K562 (cell line): ENCODE measurements at regions not wholly inside any gene's neighbourhood (a gene's known extent, or its start where the extent isn't known, plus 50 kb on each side); places are given as distances from the start of the nearest gene placed in this dataset.

ENCODE experiments used
- ATAC-seq: fragments of 200-7000 bp; cut with Tn5 transposase; 3 replicates; pipeline ENCODE4 v1.9.1; 2020; ENCODE audit warnings: moderate library complexity
- BruUV-seq: library from RNA; stranded (reverse); fragments of 400-500 nt; replicated peaks from 2 replicates; lab custom pipeline; 2021; lab: Mats Ljungman, UMichigan
- CTCF ChIA-PET: fragments of 300-600 bp; formaldehyde crosslinking; extraction: SDS; loops from one replicate; lab custom pipeline; 2021; ENCODE audit warnings: low intra/inter-chr PET ratio; lab: Yijun Ruan, JAX
- POLR2A ChIA-PET: fragments of 300-600, 350-650 bp; sonication (Branson Sonifier 250); formaldehyde crosslinking; extraction: SDS; loops from one replicate; lab custom pipeline; 2021; ENCODE audit warnings: antibody characterized with exemption, inconsistent platforms; lab: Yijun Ruan, JAX
- DNase-seq, 4 experiments: peaks; one replicate each; pipeline versions ENCODE4 v3.0.0 to v3.0.0-alpha.2; 2011 to 2018; ENCODE audit warnings: low spot score in 3 of 4, mixed read lengths in 3 of 4; ENCODE audit errors: extremely low read depth in 1 of 4
- FAIRE-seq: peaks from 2 replicates; lab custom pipeline; 2011; peaks lifted over from hg19 to GRCh38; lab: Jason Lieb, UNC
- H2AFZ ChIP-seq: 2 replicates; pipeline ENCODE4 v1.6.0; 2011; ENCODE audit warnings: low read depth, low read length, control low read depth, inconsistent platforms
- H3K27ac ChIP-seq: fragments of 200-600 bp; 3 replicates; pipeline ENCODE4 v1.8.0; 2011; ENCODE audit warnings: low read depth, mild to moderate bottlenecking, control low read depth, inconsistent platforms, low read length, moderate library complexity, mixed read lengths; ENCODE audit errors: extremely low read depth
- H3K27me3 ChIP-seq, 2 experiments: fragments of 300-600 bp in 1 of 2; 2 replicates in 1 of 2; 3 replicates in 1 of 2; pipeline versions ENCODE4 v1.6.0 to v1.8.0; 2011; ENCODE audit warnings: inconsistent platforms in 2 of 2, low read length in 2 of 2, mild to moderate bottlenecking in 1 of 2, mixed read lengths in 1 of 2, moderate library complexity in 1 of 2; ENCODE audit not compliant: control insufficient read depth in 2 of 2, insufficient read depth in 2 of 2
- H3K36me3 ChIP-seq: fragments of 300-600 bp; 3 replicates; pipeline ENCODE4 v1.8.0; 2011; ENCODE audit warnings: mild to moderate bottlenecking, low read length, inconsistent platforms; ENCODE audit not compliant: control insufficient read depth, insufficient read depth
- H3K4me1 ChIP-seq, 2 experiments: fragments of 200-600 bp in 1 of 2; replicated peaks in 1 of 2; 2 replicates in 1 of 2; 3 replicates in 1 of 2; pipeline versions ENCODE4 v1.5.1 to v1.8.0; 2011; ENCODE audit warnings: inconsistent platforms in 2 of 2, low read length in 2 of 2, mild to moderate bottlenecking in 1 of 2, mixed read lengths in 1 of 2, moderate library complexity in 1 of 2; ENCODE audit not compliant: control insufficient read depth in 2 of 2, insufficient read depth in 2 of 2
- H3K4me2 ChIP-seq: 2 replicates; pipeline ENCODE4 v1.6.1; 2011; ENCODE audit warnings: low read length, control low read depth, inconsistent platforms, mixed read lengths; ENCODE audit not compliant: insufficient read depth
- H3K4me3 ChIP-seq: fragments of 200-600 bp; sonication (generic), shearing (Covaris generic); 2 replicates; pipeline ENCODE4 v1.5.1; 2016; ENCODE audit warnings: control low read depth, inconsistent platforms
- H3K79me2 ChIP-seq: fragments of 200-600 bp; 3 replicates; pipeline ENCODE4 v1.8.0; 2011; ENCODE audit warnings: low read length, inconsistent platforms; ENCODE audit not compliant: control insufficient read depth, insufficient read depth
- H3K9ac ChIP-seq, 2 experiments: 2 replicates each; pipeline versions ENCODE4 v1.6.0 to v1.6.1; 2011; ENCODE audit warnings: low read depth in 2 of 2, low read length in 2 of 2, control low read depth in 1 of 2, inconsistent platforms in 1 of 2, mild to moderate bottlenecking in 1 of 2, mixed read lengths in 1 of 2; ENCODE audit not compliant: insufficient read depth in 1 of 2
- H3K9me1 ChIP-seq: one replicate; pipeline ENCODE4 v1.6.0; 2011; ENCODE audit warnings: inconsistent platforms, mild to moderate bottlenecking, low read length, moderate library complexity; ENCODE audit not compliant: control insufficient read depth, insufficient read depth
- H3K9me3 ChIP-seq: replicated peaks from 2 replicates; pipeline ENCODE4 v1.5.1; 2011; ENCODE audit warnings: low read depth, low read length, inconsistent platforms; ENCODE audit not compliant: control insufficient read depth, insufficient read depth
- H4K20me1 ChIP-seq: replicated peaks from 2 replicates; pipeline ENCODE4 v1.6.1; 2011; ENCODE audit warnings: low read length, inconsistent platforms, mixed read lengths; ENCODE audit not compliant: control insufficient read depth, insufficient read depth
- GTF2A2 ChIP-seq: IDR thresholded peaks from 2 replicates; pipeline ENCODE4 v1.6.1; 2016; ENCODE audit warnings: mild to moderate bottlenecking, missing genetic modification characterization, missing compliant biosample characterization
- HNRNPLL ChIP-seq: fragments of 200-400 bp; formaldehyde crosslinking; IDR thresholded peaks from 2 replicates; pipeline ENCODE4 v1.6.1; 2017; ENCODE audit warnings: low read length, low read depth, mild to moderate bottlenecking; ENCODE audit not compliant: poor library complexity, severe bottlenecking
- KLF6 ChIP-seq: fragments of 250-450 bp; sonication (Bioruptor Pico); IDR thresholded peaks from 2 replicates; pipeline ENCODE4 v1.4.0; 2020; ENCODE audit warnings: mild to moderate bottlenecking, moderate library complexity, borderline replicate concordance
- NONO ChIP-seq, 2 experiments: fragments of 200-400 bp in 1 of 2; fragments of 450-650 bp in 1 of 2; formaldehyde crosslinking in 1 of 2; IDR thresholded peaks; 2 replicates each; pipeline ENCODE4 v1.6.1; 2017; ENCODE audit warnings: low read depth in 2 of 2, mild to moderate bottlenecking in 2 of 2, moderate library complexity in 2 of 2, low read length in 1 of 2
- POLR2AphosphoS2 ChIP-seq: IDR thresholded peaks from 2 replicates; pipeline ENCODE4 v1.6.1; 2012; ENCODE audit warnings: low read length, improper control_type of control experiment
- TRIM24 ChIP-seq, 2 experiments: fragments of 450-650 bp; IDR thresholded peaks; 2 replicates each; pipeline ENCODE4 v1.6.1; 2016
- USF1 ChIP-seq: sonication (generic); formaldehyde crosslinking; IDR thresholded peaks from 2 replicates; pipeline ENCODE4 v1.9.0; 2022; ENCODE audit warnings: mild to moderate bottlenecking, missing genetic modification reagents
- XRCC3 ChIP-seq: fragments of 450-650 bp; IDR thresholded peaks from 2 replicates; pipeline ENCODE4 v1.6.1; 2017; ENCODE audit warnings: mild to moderate bottlenecking, moderate library complexity
- ZBTB43 ChIP-seq: sonication (generic); formaldehyde crosslinking; IDR thresholded peaks from 2 replicates; pipeline ENCODE4 v1.8.0; 2023; ENCODE audit warnings: mild to moderate bottlenecking, missing genetic modification reagents
- ZNF780A ChIP-seq: fragments of 250-450 bp; sonication (Bioruptor Pico); IDR thresholded peaks from 2 replicates; pipeline ENCODE4 v1.5.0; 2021; ENCODE audit warnings: mild to moderate bottlenecking
- WGBS: fragments of 100-300 bp; shearing (Covaris generic); methylation state at CpG from one replicate; pipeline ENCODE4 v1.1.6; 2016; ENCODE audit warnings: low coverage, mixed read lengths; ENCODE audit not compliant: insufficient coverage; ENCODE audit errors: missing lambda C conversion rate; 5-methylcytosine and 5-hydroxymethylcytosine counted together
- in situ Hi-C: fragments of 300-500 bp; cut with MboI; formaldehyde crosslinking; loops from 4 replicates; pipeline ENCODE4 v1.15.0; 2018; ENCODE audit warnings: inconsistent platforms, mixed read lengths
- intact Hi-C: fragments of 100-400 bp; cut with micrococcal nuclease; formaldehyde crosslinking; loops from 2 replicates; pipeline ENCODE4 v1.14.2; 2022

DNA sequence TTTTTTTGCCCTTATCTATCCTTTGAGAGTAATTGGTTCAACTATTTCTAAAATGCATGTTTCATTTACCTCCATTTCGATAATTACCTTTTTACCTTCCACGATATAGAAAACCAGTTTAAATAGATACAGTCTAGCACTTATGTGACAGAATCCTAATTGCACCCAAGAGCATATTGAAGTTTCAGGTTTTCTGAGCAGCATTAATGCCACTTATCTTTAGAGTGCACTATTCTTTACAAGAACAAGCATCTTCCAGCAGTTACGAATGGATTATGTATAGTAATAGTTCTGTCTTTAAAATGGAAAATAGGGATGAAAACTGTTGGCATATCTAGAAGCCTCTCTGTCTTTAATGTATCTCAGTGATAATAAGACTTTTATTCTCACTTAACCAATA, 82.2 kb upstream of the ATXN7L3B start (continued):
- no peak for TF ChIP-seq POLR2AphosphoS2
- no peak for TF ChIP-seq GTF2A2 (tag)

DNA sequence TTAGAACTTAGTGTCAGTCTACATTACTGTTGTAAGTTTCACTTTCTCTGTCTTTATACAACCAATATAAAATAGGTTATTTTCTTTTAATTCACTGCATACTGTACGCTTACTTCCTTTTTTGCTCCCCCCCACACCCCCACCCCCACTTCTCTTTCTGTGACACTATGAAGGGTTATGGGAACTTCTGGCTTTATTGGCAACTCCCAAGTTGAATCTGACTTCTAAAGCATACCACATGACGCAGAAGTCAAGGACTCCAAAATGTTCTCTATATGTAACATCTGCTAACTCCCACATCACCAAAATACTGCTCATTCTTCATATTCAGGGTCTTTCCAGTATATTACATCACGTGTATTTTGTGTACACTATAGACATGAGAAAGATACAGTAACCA, 81.2 kb upstream of the ATXN7L3B start:
- CTCF ChIA-PET, result no interaction called here
- FAIRE-seq, result no peak
- Histone ChIP-seq H3K4me1 (no peaks in the 10 kb centered on the region), H3K27ac (no peak overlapping the region), H3K9ac (no peak overlapping the region), H3K9me1 (no peaks in the 10 kb centered on the region), H4K20me1 (no peaks in the 10 kb centered on the region), H2AFZ (no peak overlapping the region)
- no TSS peak for BruUV-seq
- no peak for ATAC-seq
- TF ChIP-seq HNRNPLL (no peak), ZNF780A (CRISPR knock-in tag) (no peak), XRCC3 (no peak), USF1 (no peak), KLF6 (CRISPR knock-in tag) (no peak), TRIM24 (IDR thresholded peaks at IDR 0.05) (no peak), ZBTB43 (no peak), NONO (IDR thresholded peaks at IDR 0.05; ENCODE audit: low read depth in 2 of 2, low read length in 1 of 2) (no peak)
- TF ChIP-seq, all 486 proteins: peak for 0
- Histone ChIP-seq H3K36me3 (no peaks in the 10 kb centered on the region), H3K4me2 (no peak overlapping the region), H3K27me3 (no peaks in the 10 kb centered on the region), H3K79me2 (no peaks in the 10 kb centered on the region), H3K9me3 (no peaks in the 10 kb centered on the region), H3K4me3 (no peak overlapping the region)
- no peak for DNase-seq
- in situ Hi-C loops (no loop called here), intact Hi-C loops (no loop called here)
- POLR2A ChIA-PET, result no interaction called here
- WGBS, result 9% methylated on average over 3 of the region's 3 CpGs
